Testis (tissue), 2 donors: ENCODE measurements at regions not wholly inside any gene's neighbourhood (a gene's known extent, or its start where the extent isn't known, plus 50 kb on each side); places are given as distances from the start of the nearest gene placed in this dataset.

Experiments
- CTCF ChIP-seq, 3 experiments: fragments of 450-650 bp in 2 of 3; fragments of 200-600 bp in 1 of 3; sonication (generic) in 1 of 3; IDR thresholded peaks; one replicate each; pipeline ENCODE4 v1.5.1; 2016 to 2019; ENCODE audit warnings: antibody characterized with exemption in 3 of 3, mild to moderate bottlenecking in 2 of 3, moderate library complexity in 1 of 3
- POLR2A ChIP-seq: fragments of 450-650 bp; IDR thresholded peaks from one replicate; pipeline ENCODE4 v1.6.1; 2017; ENCODE audit warnings: antibody characterized with exemption, mild to moderate bottlenecking, moderate library complexity

GRCh38 chr2:172336681-172337080 is 90.7 kb upstream of the ITGA6 start:
- TF ChIP-seq CTCF (IDR thresholded peaks at IDR 0.05) (no peak), POLR2A (no peak)
